ENCODE measurements at regions not wholly inside any gene's neighbourhood (a gene's known extent, or its start where the extent isn't known, plus 50 kb on each side); places are given as distances from the start of the nearest gene placed in this dataset.

GRCh38 chr11:80698637-80699036, 1257.8 kb upstream of the TENM4 start:
- no peak for DNase-seq
- in situ Hi-C loops (cut with HindIII; ENCODE audit: low pct_ligation_motif_present, low sequenced_read_pairs), result no loop called here
- no peak overlapping the region for H3K4me3 ChIP-seq (ENCODE audit: low read depth, low read length)
- H3K27ac ChIP-seq, result no peak overlapping the region
- TF ChIP-seq CTCF (IDR thresholded peaks at IDR 0.05; ENCODE audit: low read depth, low read length, missing control alignments), result no peak
- H3K36me3 ChIP-seq (replicated peaks), result no peaks in the 10 kb centered on the region
- H3K27me3 ChIP-seq (replicated peaks), result no peaks in the 10 kb centered on the region

- Histone ChIP-seq H3K4me3 (ENCODE audit: low read depth, low read length) (no peak overlapping the region), H3K36me3 (replicated peaks) (no peaks in the 10 kb centered on the region), H3K27me3 (replicated peaks) (no peaks in the 10 kb centered on the region), H3K27ac (no peak overlapping the region)
- no peak for TF ChIP-seq CTCF (IDR thresholded peaks at IDR 0.05; ENCODE audit: low read depth, low read length, missing control alignments)
- in situ Hi-C loops (cut with HindIII; ENCODE audit: low pct_ligation_motif_present, low sequenced_read_pairs), result no loop called here
- no peak for DNase-seq
These were observed 1253.6 kb upstream of the TENM4 start for GRCh38 chr11:80694385-80694784.

- Histone ChIP-seq H3K27ac (no peak overlapping the region), H3K36me3 (replicated peaks) (no peaks in the 10 kb centered on the region), H3K27me3 (replicated peaks) (no peaks in the 10 kb centered on the region), H3K4me3 (ENCODE audit: low read depth, low read length) (no peak overlapping the region)
- no peak for DNase-seq
- in situ Hi-C loops (cut with HindIII; ENCODE audit: low pct_ligation_motif_present, low sequenced_read_pairs), result no loop called here
- TF ChIP-seq CTCF (IDR thresholded peaks at IDR 0.05; ENCODE audit: low read depth, low read length, missing control alignments), result no peak
These were observed 1247.1 kb upstream of the TENM4 start for GRCh38 chr11:80687941-80688340.

GRCh38 chr11:80686889-80687288, 1246.1 kb upstream of the TENM4 start:
- no peak for TF ChIP-seq CTCF (IDR thresholded peaks at IDR 0.05; ENCODE audit: low read depth, low read length, missing control alignments)
- Histone ChIP-seq H3K36me3 (replicated peaks) (no peaks in the 10 kb centered on the region), H3K27me3 (replicated peaks) (no peaks in the 10 kb centered on the region), H3K27ac (no peak overlapping the region), H3K4me3 (ENCODE audit: low read depth, low read length) (no peak overlapping the region)
- in situ Hi-C loops (cut with HindIII; ENCODE audit: low pct_ligation_motif_present, low sequenced_read_pairs), result no loop called here
- no peak for DNase-seq

GRCh38 chr11:80673566-80673965, 1232.7 kb upstream of the TENM4 start:
- Histone ChIP-seq H3K27me3 (replicated peaks) (no peaks in the 10 kb centered on the region), H3K4me3 (ENCODE audit: low read depth, low read length) (no peak overlapping the region), H3K36me3 (replicated peaks) (no peaks in the 10 kb centered on the region), H3K27ac (no peak overlapping the region)
- no peak for TF ChIP-seq CTCF (IDR thresholded peaks at IDR 0.05; ENCODE audit: low read depth, low read length, missing control alignments)
- in situ Hi-C loops (cut with HindIII; ENCODE audit: low pct_ligation_motif_present, low sequenced_read_pairs), result no loop called here
- no peak for DNase-seq

GRCh38 chr11:80669620-80670019, 1228.8 kb upstream of the TENM4 start:
- H3K4me3 ChIP-seq (ENCODE audit: low read depth, low read length), result no peak overlapping the region
- in situ Hi-C loops (cut with HindIII; ENCODE audit: low pct_ligation_motif_present, low sequenced_read_pairs), result no loop called here
- no peaks in the 10 kb centered on the region for H3K27me3 ChIP-seq (replicated peaks)
- H3K27ac ChIP-seq, result no peak overlapping the region
- no peak for DNase-seq
- TF ChIP-seq CTCF (IDR thresholded peaks at IDR 0.05; ENCODE audit: low read depth, low read length, missing control alignments), result no peak
- no peaks in the 10 kb centered on the region for H3K36me3 ChIP-seq (replicated peaks)

Measured in brain microvascular endothelial cell (primary cell).